HepG2 (cell line): ENCODE measurements at regions not wholly inside any gene's neighbourhood (a gene's known extent, or its start where the extent isn't known, plus 50 kb on each side); places are given as distances from the start of the nearest gene placed in this dataset.

Source experiments
- ATAC-seq: fragments of 200-7000 bp; cut with Tn5 transposase; 3 replicates; pipeline ENCODE4 v1.9.1; 2020; ENCODE audit warnings: mild to moderate bottlenecking, moderate library complexity
- BruUV-seq: library from RNA; stranded (reverse); fragments of 400-500 nt; replicated peaks from 2 replicates; lab custom pipeline; 2021; lab: Mats Ljungman, UMichigan
- CTCF ChIA-PET: fragments of 300-600 bp; formaldehyde crosslinking; extraction: SDS; loops from one replicate; lab custom pipeline; 2021; ENCODE audit warnings: low total read pairs, inconsistent platforms, low intra/inter-chr PET ratio; lab: Yijun Ruan, JAX
- POLR2A ChIA-PET: fragments of 350-600 bp; sonication (Branson Sonifier 250); formaldehyde crosslinking; loops from one replicate; lab custom pipeline; 2020; ENCODE audit warnings: antibody characterized with exemption, inconsistent platforms; lab: Yijun Ruan, JAX
- DNase-seq: peaks from one replicate; pipeline ENCODE4 v3.0.0-alpha.2; 2015; ENCODE audit warnings: low spot score
- FAIRE-seq: peaks from 3 replicates; lab custom pipeline; 2011; peaks lifted over from hg19 to GRCh38; lab: Jason Lieb, UNC
- H2AFZ ChIP-seq: one replicate; pipeline ENCODE4 v1.6.1; 2011; ENCODE audit warnings: low read length, inconsistent platforms
- H3K27ac ChIP-seq: fragments of 300-600 bp; 3 replicates; pipeline ENCODE4 v1.8.0; 2011; ENCODE audit warnings: mixed run types, mild to moderate bottlenecking, mixed read lengths, low read length, inconsistent platforms; ENCODE audit not compliant: insufficient read depth; ENCODE audit errors: extremely low read length
- H3K27me3 ChIP-seq, 2 experiments: fragments of 200-600 bp in 1 of 2; 2 replicates in 1 of 2; 3 replicates in 1 of 2; pipeline versions ENCODE4 v1.6.0 to v1.8.0; 2011; ENCODE audit warnings: low read length in 2 of 2, mild to moderate bottlenecking in 2 of 2, moderate library complexity in 2 of 2, inconsistent platforms in 1 of 2; ENCODE audit not compliant: insufficient read depth in 2 of 2, control insufficient read depth in 1 of 2
- H3K36me3 ChIP-seq, 2 experiments: fragments of 200-600 bp in 1 of 2; replicated peaks in 1 of 2; 2 replicates in 1 of 2; 3 replicates in 1 of 2; pipeline versions ENCODE4 v1.5.1 to v1.8.0; 2011; ENCODE audit warnings: low read length in 2 of 2, inconsistent platforms in 1 of 2; ENCODE audit not compliant: insufficient read depth in 2 of 2, control insufficient read depth in 1 of 2
- H3K4me1 ChIP-seq: 2 replicates; pipeline ENCODE4 v1.5.1; 2012; ENCODE audit warnings: low read length, inconsistent platforms; ENCODE audit not compliant: insufficient read depth
- H3K4me2 ChIP-seq: 2 replicates; pipeline ENCODE4 v1.6.0; 2011; ENCODE audit warnings: low read depth, low read length, inconsistent platforms
- H3K4me3 ChIP-seq, 3 experiments: fragments of 200-600 bp in 1 of 3; sonication (generic), shearing (Covaris generic) in 1 of 3; replicated peaks in 1 of 3; 2 replicates each; pipeline ENCODE4 v1.5.1; 2011 to 2016; ENCODE audit warnings: low read length in 3 of 3, inconsistent platforms in 2 of 3, low read depth in 2 of 3, mild to moderate bottlenecking in 2 of 3, control low read depth in 1 of 3, mixed read lengths in 1 of 3; ENCODE audit not compliant: insufficient read depth in 1 of 3
- H3K79me2 ChIP-seq: one replicate; pipeline ENCODE4 v1.6.1; 2011; ENCODE audit warnings: low read length, inconsistent platforms; ENCODE audit not compliant: insufficient read depth
- H3K9ac ChIP-seq: 2 replicates; pipeline ENCODE4 v1.6.0; 2011; ENCODE audit warnings: mild to moderate bottlenecking, low read depth, low read length, inconsistent platforms; ENCODE audit not compliant: insufficient read depth
- H3K9me3 ChIP-seq: 2 replicates; pipeline ENCODE4 v1.5.1; 2012; ENCODE audit warnings: mild to moderate bottlenecking, low read length
- H4K20me1 ChIP-seq: 2 replicates; pipeline ENCODE4 v1.6.0; 2011; ENCODE audit warnings: inconsistent platforms, mild to moderate bottlenecking, low read length, moderate library complexity; ENCODE audit not compliant: insufficient read depth
- CENPT ChIP-seq: sonication (generic); formaldehyde crosslinking; IDR thresholded peaks from 2 replicates; pipeline ENCODE4 v1.8.0; 2022; ENCODE audit warnings: low read depth, mild to moderate bottlenecking, moderate library complexity, missing genetic modification reagents
- MXD4 ChIP-seq: IDR thresholded peaks from 2 replicates; pipeline ENCODE4 v1.6.1; 2016; ENCODE audit warnings: mild to moderate bottlenecking, missing biosample characterization, missing genetic modification reagents
- PAX8 ChIP-seq: sonication (generic); formaldehyde crosslinking; IDR thresholded peaks from 2 replicates; pipeline ENCODE4 v1.8.0; 2022; ENCODE audit warnings: mild to moderate bottlenecking, missing genetic modification reagents, borderline replicate concordance
- RARA ChIP-seq: IDR thresholded peaks from 2 replicates; pipeline ENCODE4 v1.6.1; 2016; ENCODE audit warnings: missing genetic modification reagents, missing compliant biosample characterization
- ZBTB34 ChIP-seq: sonication (generic); formaldehyde crosslinking; IDR thresholded peaks from 2 replicates; pipeline ENCODE4 v1.8.0; 2022; ENCODE audit warnings: mild to moderate bottlenecking, missing genetic modification reagents
- ZFP41 ChIP-seq: sonication (generic); formaldehyde crosslinking; IDR thresholded peaks from 2 replicates; pipeline ENCODE4 v1.4.0; 2020; ENCODE audit warnings: mild to moderate bottlenecking, missing genetic modification reagents, borderline replicate concordance
- ZFY ChIP-seq: sonication (generic); formaldehyde crosslinking; IDR thresholded peaks from 2 replicates; pipeline ENCODE4 v1.4.0; 2020; ENCODE audit warnings: missing genetic modification reagents
- ZNF17 ChIP-seq: sonication (generic); formaldehyde crosslinking; IDR thresholded peaks from 2 replicates; pipeline ENCODE4 v1.5.0; 2020; ENCODE audit warnings: mild to moderate bottlenecking, missing genetic modification reagents
- WGBS: methylation state at CpG from one replicate; pipeline ENCODE4 v1.1.6; 2017; ENCODE audit warnings: low lambda C conversion rate; 5-methylcytosine and 5-hydroxymethylcytosine counted together
- in situ Hi-C: cut with HindIII; loops from 2 replicates; pipeline ENCODE4 v1.10.0; 2017; ENCODE audit warnings: low pct_unique_long_range_greater_than_20kb; ENCODE audit not compliant: extremely low pct_ligation_motif_present
- intact Hi-C: fragments of 100-400 bp; cut with micrococcal nuclease; formaldehyde crosslinking; loops from one replicate; pipeline ENCODE4 v1.10.0; 2022; ENCODE audit not compliant: unreplicated experiment
- TF ChIP-seq, protein P1 (sequence below): sonication (generic); formaldehyde crosslinking; IDR thresholded peaks from 2 replicates; pipeline ENCODE4 v1.8.1; 2022; ENCODE audit warnings: mild to moderate bottlenecking, missing genetic modification reagents
- TF ChIP-seq, protein P2 (sequence below): sonication (generic); formaldehyde crosslinking; IDR thresholded peaks from 2 replicates; pipeline ENCODE4 v1.5.1; 2020; ENCODE audit warnings: missing genetic modification reagents, mild to moderate bottlenecking, borderline replicate concordance

DNA sequence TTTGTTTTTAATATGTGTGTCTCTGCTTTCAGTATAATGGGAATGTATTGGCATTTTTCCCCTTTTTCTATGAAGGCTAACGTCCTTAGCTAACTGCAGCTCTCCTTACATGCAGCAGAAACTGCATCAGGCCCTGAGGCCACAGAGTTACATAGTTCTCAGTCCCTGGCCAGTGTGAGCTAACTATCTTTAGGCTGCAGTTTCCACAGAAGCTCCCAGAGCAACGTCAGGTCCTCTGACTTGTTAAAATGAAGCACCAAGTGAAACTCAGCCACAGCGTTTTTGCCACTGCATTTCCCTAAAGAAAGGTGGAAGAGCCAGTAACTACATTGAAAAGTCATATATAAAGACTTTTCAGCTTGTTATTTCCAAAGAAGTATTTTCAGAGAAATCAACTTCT, 244.7 kb downstream of the CBLN4 start:
- no peaks in the 10 kb centered on the region for H3K79me2 ChIP-seq
- intact Hi-C loops = no loop called here
- TF ChIP-seq, protein P1, sequence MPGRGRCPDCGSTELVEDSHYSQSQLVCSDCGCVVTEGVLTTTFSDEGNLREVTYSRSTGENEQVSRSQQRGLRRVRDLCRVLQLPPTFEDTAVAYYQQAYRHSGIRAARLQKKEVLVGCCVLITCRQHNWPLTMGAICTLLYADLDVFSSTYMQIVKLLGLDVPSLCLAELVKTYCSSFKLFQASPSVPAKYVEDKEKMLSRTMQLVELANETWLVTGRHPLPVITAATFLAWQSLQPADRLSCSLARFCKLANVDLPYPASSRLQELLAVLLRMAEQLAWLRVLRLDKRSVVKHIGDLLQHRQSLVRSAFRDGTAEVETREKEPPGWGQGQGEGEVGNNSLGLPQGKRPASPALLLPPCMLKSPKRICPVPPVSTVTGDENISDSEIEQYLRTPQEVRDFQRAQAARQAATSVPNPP (CRISPR knock-in tag) = no peak
- TF ChIP-seq, protein P2, sequence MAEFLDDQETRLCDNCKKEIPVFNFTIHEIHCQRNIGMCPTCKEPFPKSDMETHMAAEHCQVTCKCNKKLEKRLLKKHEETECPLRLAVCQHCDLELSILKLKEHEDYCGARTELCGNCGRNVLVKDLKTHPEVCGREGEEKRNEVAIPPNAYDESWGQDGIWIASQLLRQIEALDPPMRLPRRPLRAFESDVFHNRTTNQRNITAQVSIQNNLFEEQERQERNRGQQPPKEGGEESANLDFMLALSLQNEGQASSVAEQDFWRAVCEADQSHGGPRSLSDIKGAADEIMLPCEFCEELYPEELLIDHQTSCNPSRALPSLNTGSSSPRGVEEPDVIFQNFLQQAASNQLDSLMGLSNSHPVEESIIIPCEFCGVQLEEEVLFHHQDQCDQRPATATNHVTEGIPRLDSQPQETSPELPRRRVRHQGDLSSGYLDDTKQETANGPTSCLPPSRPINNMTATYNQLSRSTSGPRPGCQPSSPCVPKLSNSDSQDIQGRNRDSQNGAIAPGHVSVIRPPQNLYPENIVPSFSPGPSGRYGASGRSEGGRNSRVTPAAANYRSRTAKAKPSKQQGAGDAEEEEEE (CRISPR knock-in tag) = no peak
- TF ChIP-seq ZFP41 (CRISPR knock-in tag) = no peak
- TF ChIP-seq ZFY (CRISPR knock-in tag) = no peak
- no peak for TF ChIP-seq CENPT
- TF ChIP-seq ZNF17 = no peak
- TF ChIP-seq ZBTB34 (CRISPR knock-in tag) = no peak
- no peak for TF ChIP-seq MXD4 (CRISPR knock-in tag)
- TF ChIP-seq PAX8 (CRISPR knock-in tag) = no peak
- TF ChIP-seq RARA = no peak
- H3K4me1 ChIP-seq = no peaks in the 10 kb centered on the region
- ChIA-PET POLR2A (no interaction called here), CTCF (no interaction called here)
- H4K20me1 ChIP-seq = no peaks in the 10 kb centered on the region
- H3K27me3 ChIP-seq = no peaks in the 10 kb centered on the region
- no peak for DNase-seq
- BruUV-seq = no TSS peak
- ATAC-seq = no peak
- no peak overlapping the region for H2AFZ ChIP-seq
- 1% methylated on average over 3 of the region's 3 CpGs for WGBS
- peaks cover 98% of the 10 kb centered on the region for H3K9me3 ChIP-seq
- no peak overlapping the region for H3K4me2 ChIP-seq
- no peak overlapping the region for H3K27ac ChIP-seq
- in situ Hi-C loops = no loop called here
- H3K4me3 ChIP-seq = no peak overlapping the region
- no peak for FAIRE-seq
- H3K9ac ChIP-seq = no peak overlapping the region
- H3K36me3 ChIP-seq = no peaks in the 10 kb centered on the region
